Naive B cell (primary cell): ENCODE measurements at regions not wholly inside any gene's neighbourhood (a gene's known extent, or its start where the extent isn't known, plus 50 kb on each side); places are given as distances from the start of the nearest gene placed in this dataset.

ENCODE experiments used
- ATAC-seq, 2 donors: fragments of 150-1000 bp; cut with Tn5 transposase; 2 replicates each; pipeline ENCODE4 v1.10.0; 2021; ENCODE audit warnings: low read depth in 2 of 2, mild to moderate bottlenecking in 2 of 2, moderate library complexity in 2 of 2
- DNase-seq: peaks from one replicate; pipeline ENCODE4 v3.0.0; 2022
- H3K27ac Mint-ChIP-seq, 6 donors: one replicate each; pipeline ENCODE4 v1.8.0; 2020 to 2022; ENCODE audit warnings: mild to moderate bottlenecking in 6 of 6, mixed read lengths in 6 of 6, moderate library complexity in 5 of 6, inconsistent platforms in 2 of 6
- H3K27me3 Mint-ChIP-seq, 3 donors: one replicate each; pipeline ENCODE4 v1.8.0; 2021 to 2022; ENCODE audit warnings: mixed read lengths in 3 of 3, mild to moderate bottlenecking in 1 of 3
- H3K36me3 Mint-ChIP-seq, 2 donors: one replicate each; pipeline ENCODE4 v1.8.0; 2020 to 2022; ENCODE audit warnings: mixed read lengths in 2 of 2, inconsistent platforms in 1 of 2, mild to moderate bottlenecking in 1 of 2
- H3K4me1 Mint-ChIP-seq, 3 donors: one replicate each; pipeline ENCODE4 v1.8.0; 2020 to 2022; ENCODE audit warnings: mixed read lengths in 3 of 3, inconsistent platforms in 1 of 3, mild to moderate bottlenecking in 1 of 3, moderate library complexity in 1 of 3
- H3K4me3 Mint-ChIP-seq, 8 donors: one replicate each; pipeline ENCODE4 v1.8.0; 2020 to 2022; ENCODE audit warnings: mild to moderate bottlenecking in 8 of 8, mixed read lengths in 8 of 8, moderate library complexity in 8 of 8, inconsistent platforms in 2 of 8
- H3K9me3 Mint-ChIP-seq, 7 donors: one replicate each; pipeline ENCODE4 v1.8.0; 2020 to 2022; ENCODE audit warnings: mixed read lengths in 7 of 7, mild to moderate bottlenecking in 5 of 7, inconsistent platforms in 2 of 7, moderate library complexity in 1 of 7

DNA sequence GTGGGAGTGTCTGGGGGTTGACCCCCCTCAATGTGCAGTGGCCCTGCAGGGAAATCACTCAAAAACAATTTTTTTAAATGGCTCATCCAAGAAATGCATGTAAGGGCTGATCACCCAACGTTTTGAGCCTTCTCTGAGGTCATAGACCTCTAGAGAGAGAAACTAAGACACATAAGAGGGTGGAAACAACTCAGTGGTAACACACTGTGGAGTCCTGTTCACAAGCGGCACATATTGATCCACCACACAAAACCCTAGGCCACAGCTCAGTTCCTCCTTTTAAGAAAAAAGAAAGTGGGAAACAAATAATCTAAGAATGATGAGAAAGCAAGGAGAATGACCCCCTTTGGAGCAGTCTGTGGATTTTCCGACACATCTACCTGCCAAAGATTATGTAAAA is 83.0 kb upstream of the METAP2 start:
- Mint-ChIP-seq H3K36me3 (peaks cover 0 to 8% of the 10 kb centered on the region in 2 donors), H3K9me3 (peaks cover 0 to 16% (median 5%) of the 10 kb centered on the region in 7 donors), H3K4me1 (peaks cover 0 to 7% (median 5%) of the 10 kb centered on the region in 3 donors), H3K27me3 (peaks cover 14 to 27% (median 24%) of the 10 kb centered on the region in 3 donors), H3K27ac (no peak overlapping the region), H3K4me3 (no peak overlapping the region)
- ATAC-seq (no peak), DNase-seq (no peak)

GRCh38 chr12:95393191-95393790 is 80.7 kb upstream of the METAP2 start:
- Mint-ChIP-seq H3K36me3 (peaks cover 0 to 8% of the 10 kb centered on the region in 2 donors), H3K4me1 (peaks cover 0 to 7% (median 5%) of the 10 kb centered on the region in 3 donors), H3K27ac (no peak overlapping the region), H3K9me3 (peaks cover 0 to 16% (median 5%) of the 10 kb centered on the region in 7 donors), H3K27me3 (peaks cover 27 to 43% (median 37%) of the 10 kb centered on the region in 3 donors), H3K4me3 (no peak overlapping the region)
- ATAC-seq (no peak), DNase-seq (no peak)

DNA sequence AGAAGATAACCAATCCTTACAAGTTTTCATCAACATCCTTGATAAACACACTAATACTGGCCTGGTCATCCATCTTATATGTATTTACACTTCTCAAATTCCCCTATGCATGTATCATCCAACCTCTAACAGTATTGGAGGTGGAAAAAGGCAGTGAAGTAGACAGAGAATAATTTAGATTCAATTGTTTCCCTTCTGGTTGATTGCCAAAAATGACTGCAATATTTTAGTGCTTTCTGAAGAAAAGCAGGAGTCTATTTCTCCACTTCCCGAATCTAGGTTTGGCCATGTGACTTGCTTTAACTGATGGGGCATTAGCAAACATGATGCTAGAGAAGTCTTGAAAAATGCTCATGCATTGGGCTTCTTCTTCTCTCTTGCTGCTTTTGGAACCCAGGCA is 78.3 kb upstream of the METAP2 start:
- peaks cover 0 to 8% of the 10 kb centered on the region in 2 donors for H3K36me3 Mint-ChIP-seq
- ATAC-seq: no peak

GRCh38 chr12:95396849-95397468 is 77.0 kb upstream of the METAP2 start:
- Mint-ChIP-seq H3K4me1 (no peaks in the 10 kb centered on the region), H3K9me3 (peaks cover 0 to 16% (median 5%) of the 10 kb centered on the region in 7 donors), H3K27me3 (peaks cover 35 to 56% (median 52%) of the 10 kb centered on the region in 3 donors), H3K27ac (no peak overlapping the region), H3K4me3 (no peak overlapping the region), H3K36me3 (peaks cover 0 to 8% of the 10 kb centered on the region in 2 donors)
- ATAC-seq (no peak), DNase-seq (no peak)

More for the DNA sequence above, 78.3 kb upstream of the METAP2 start:
- Mint-ChIP-seq H3K27ac (no peak overlapping the region), H3K4me1 (peaks cover 0 to 5% (median 0%) of the 10 kb centered on the region in 3 donors), H3K27me3 (peaks cover 30 to 45% (median 41%) of the 10 kb centered on the region in 3 donors), H3K9me3 (peaks cover 0 to 16% (median 5%) of the 10 kb centered on the region in 7 donors), H3K4me3 (no peak overlapping the region)
- no peak for DNase-seq

DNA sequence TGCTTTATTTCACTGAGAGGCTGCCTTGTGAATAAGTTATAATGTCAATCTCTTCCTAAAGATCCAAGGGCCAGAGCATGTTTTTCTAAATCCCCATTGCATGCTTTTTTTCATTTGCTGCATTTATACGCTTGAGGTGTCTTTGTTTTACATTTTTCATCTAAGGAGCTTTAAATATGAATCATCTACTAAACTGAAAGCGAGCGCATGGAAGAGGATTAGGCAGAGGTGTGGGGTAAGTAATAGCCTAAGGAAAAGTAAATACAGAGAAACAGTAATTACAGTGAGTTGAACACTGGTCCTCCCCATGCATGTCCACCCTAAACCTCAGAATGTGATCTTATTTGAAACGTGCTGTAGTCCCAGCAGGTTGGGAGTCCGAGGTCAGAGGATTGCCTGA is 76.4 kb upstream of the METAP2 start:
- Mint-ChIP-seq H3K4me3 (no peak overlapping the region), H3K4me1 (no peaks in the 10 kb centered on the region), H3K27me3 (peaks cover 35 to 58% (median 54%) of the 10 kb centered on the region in 3 donors), H3K36me3 (peaks cover 0 to 8% of the 10 kb centered on the region in 2 donors), H3K9me3 (peaks cover 0 to 16% (median 5%) of the 10 kb centered on the region in 7 donors), H3K27ac (no peak overlapping the region)
- no peak for ATAC-seq
- DNase-seq: no peak

DNA sequence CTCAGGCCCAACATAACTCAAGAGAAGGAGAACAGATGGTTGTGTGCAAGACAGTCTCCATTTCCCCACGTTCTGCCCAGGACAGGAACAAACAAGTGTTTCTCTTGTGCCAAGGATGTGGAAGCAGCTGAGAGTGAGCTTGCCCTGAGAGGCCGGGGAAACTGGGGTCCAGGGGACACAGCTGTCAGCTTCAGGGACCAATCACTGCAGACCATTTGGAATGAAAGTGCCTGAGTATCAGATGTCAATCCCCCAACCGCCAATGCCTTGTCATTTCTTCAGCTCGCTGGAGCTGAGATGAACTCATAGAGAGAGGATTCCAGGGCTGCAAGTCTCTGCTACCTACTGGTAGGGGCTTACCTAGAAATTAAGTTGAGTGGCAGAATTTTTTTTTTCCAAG is 71.9 kb upstream of the METAP2 start:
- no peaks in the 10 kb centered on the region for H3K9me3 Mint-ChIP-seq

DNA sequence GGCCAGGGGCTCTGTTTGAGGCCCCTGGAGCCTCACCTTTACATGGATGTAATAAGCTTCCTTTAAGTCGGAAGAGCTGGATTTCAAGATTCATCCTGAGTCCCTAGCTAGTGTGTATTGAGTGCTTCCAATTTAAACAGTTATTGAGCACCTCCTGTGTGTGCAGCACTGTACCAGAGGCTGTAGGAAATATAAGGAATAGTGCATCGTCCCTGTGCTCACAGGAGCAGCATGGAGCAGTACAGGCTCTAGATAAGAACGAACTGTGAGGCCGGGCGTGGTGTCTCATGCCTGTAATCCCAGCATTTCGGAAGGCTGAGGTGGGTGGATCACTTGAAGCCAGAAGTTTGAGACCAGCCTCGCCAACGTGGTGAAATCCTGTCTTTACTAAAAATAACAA is 65.8 kb upstream of the METAP2 start:
- ATAC-seq: no peak
- no peak for DNase-seq
- H3K4me3 Mint-ChIP-seq: no peak overlapping the region
- no peaks in the 10 kb centered on the region for H3K4me1 Mint-ChIP-seq
- H3K36me3 Mint-ChIP-seq: no peaks in the 10 kb centered on the region
- H3K27ac Mint-ChIP-seq: no peak overlapping the region
- H3K9me3 Mint-ChIP-seq: peaks cover 0 to 2% (median 0%) of the 10 kb centered on the region in 7 donors
- peaks cover 5 to 10% (median 8%) of the 10 kb centered on the region in 3 donors for H3K27me3 Mint-ChIP-seq

More for the DNA sequence above, 71.9 kb upstream of the METAP2 start:
- DNase-seq (no peak), ATAC-seq (no peak)
- Mint-ChIP-seq H3K4me1 (no peaks in the 10 kb centered on the region), H3K36me3 (no peaks in the 10 kb centered on the region), H3K27ac (no peak overlapping the region), H3K27me3 (peaks cover 14 to 40% (median 28%) of the 10 kb centered on the region in 3 donors), H3K4me3 (no peak overlapping the region)

GRCh38 chr12:95411057-95411456 is 62.9 kb upstream of the METAP2 start:
- no peak overlapping the region for H3K27ac Mint-ChIP-seq
- ATAC-seq (no peak), DNase-seq (no peak)
- H3K27me3 Mint-ChIP-seq: peaks cover 0 to 13% (median 10%) of the 10 kb centered on the region in 3 donors
- H3K4me1 Mint-ChIP-seq: peaks cover 0 to 3% (median 0%) of the 10 kb centered on the region in 3 donors
- H3K9me3 Mint-ChIP-seq: peaks cover 0 to 2% (median 0%) of the 10 kb centered on the region in 7 donors
- H3K36me3 Mint-ChIP-seq: no peaks in the 10 kb centered on the region
- H3K4me3 Mint-ChIP-seq: peak overlapping the region in 1 of 8 donors; percentile 56

GRCh38 chr12:95411466-95411865 is 62.5 kb upstream of the METAP2 start:
- peaks cover 0 to 7% (median 0%) of the 10 kb centered on the region in 3 donors for H3K4me1 Mint-ChIP-seq
- H3K9me3 Mint-ChIP-seq: peaks cover 0 to 2% (median 0%) of the 10 kb centered on the region in 7 donors
- no peak overlapping the region for H3K4me3 Mint-ChIP-seq
- no peak for ATAC-seq
- H3K27ac Mint-ChIP-seq: no peak overlapping the region
- peaks cover 0 to 13% (median 10%) of the 10 kb centered on the region in 3 donors for H3K27me3 Mint-ChIP-seq
- no peaks in the 10 kb centered on the region for H3K36me3 Mint-ChIP-seq
- DNase-seq: no peak

DNA sequence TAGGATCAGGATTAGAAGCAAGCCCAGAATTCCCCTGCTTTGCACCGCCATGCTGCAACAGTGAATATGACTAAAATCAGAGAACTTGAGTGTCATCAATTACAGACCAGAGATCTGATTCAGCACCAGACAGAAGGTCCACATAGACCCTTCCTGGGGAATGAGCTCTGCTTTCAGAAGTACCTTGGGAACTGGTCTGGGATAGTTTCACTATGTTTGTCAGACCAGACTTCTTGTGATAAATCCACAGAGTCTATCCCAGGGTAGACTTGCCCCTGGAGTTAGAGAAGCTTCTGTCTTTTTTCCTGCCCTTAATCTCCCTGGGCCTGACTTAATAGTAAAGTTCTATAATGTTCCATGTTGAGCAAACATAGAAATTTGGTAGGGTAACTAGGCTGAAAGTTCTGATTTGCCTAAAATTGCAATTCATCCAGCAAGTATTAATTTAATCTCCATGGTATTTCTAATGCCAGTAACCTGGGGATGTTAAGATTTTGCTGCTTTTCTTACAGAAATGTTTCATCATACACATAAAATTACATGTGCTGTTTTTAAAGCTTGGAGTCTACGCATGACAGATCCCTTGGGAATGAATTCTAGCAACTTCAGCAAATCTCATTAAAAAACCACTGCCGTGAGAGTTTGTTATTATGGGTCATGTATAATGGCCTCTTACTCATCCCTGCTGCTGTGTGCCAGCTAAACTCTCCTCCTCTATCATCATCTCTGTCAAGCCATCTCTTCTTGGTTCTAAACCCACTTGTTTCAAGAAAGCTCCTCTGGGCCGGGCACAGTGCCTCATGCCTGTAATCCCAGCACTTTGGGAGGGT is 61.3 kb upstream of the METAP2 start:
- Mint-ChIP-seq H3K4me3 (no peak overlapping the region), H3K4me1 (peaks cover 0 to 8% (median 0%) of the 10 kb centered on the region in 3 donors), H3K27ac (no peak overlapping the region), H3K36me3 (no peaks in the 10 kb centered on the region), H3K9me3 (peaks cover 0 to 2% (median 0%) of the 10 kb centered on the region in 7 donors), H3K27me3 (peaks cover 0 to 12% (median 10%) of the 10 kb centered on the region in 3 donors)
- DNase-seq (no peak), ATAC-seq (no peak)

GRCh38 chr12:95413576-95413975 is 60.4 kb upstream of the METAP2 start:
- Mint-ChIP-seq H3K9me3 (peaks cover 0 to 2% (median 0%) of the 10 kb centered on the region in 7 donors), H3K4me3 (no peak overlapping the region), H3K4me1 (peaks cover 0 to 8% (median 0%) of the 10 kb centered on the region in 3 donors), H3K27ac (no peak overlapping the region), H3K27me3 (peaks cover 0 to 8% (median 5%) of the 10 kb centered on the region in 3 donors), H3K36me3 (no peaks in the 10 kb centered on the region)
- ATAC-seq (no peak), DNase-seq (no peak)

GRCh38 chr12:95415451-95415850 is 58.5 kb upstream of the METAP2 start:
- peaks cover 0 to 8% (median 0%) of the 10 kb centered on the region in 3 donors for H3K4me1 Mint-ChIP-seq
- H3K4me3 Mint-ChIP-seq: no peak overlapping the region
- H3K36me3 Mint-ChIP-seq: no peaks in the 10 kb centered on the region
- DNase-seq (no peak), ATAC-seq (no peak)
- peaks cover 0 to 8% (median 6%) of the 10 kb centered on the region in 3 donors for H3K27me3 Mint-ChIP-seq
- peak overlapping the region in 2 of 6 donors; percentile 9 to 18 for H3K27ac Mint-ChIP-seq
- H3K9me3 Mint-ChIP-seq: no peaks in the 10 kb centered on the region

DNA sequence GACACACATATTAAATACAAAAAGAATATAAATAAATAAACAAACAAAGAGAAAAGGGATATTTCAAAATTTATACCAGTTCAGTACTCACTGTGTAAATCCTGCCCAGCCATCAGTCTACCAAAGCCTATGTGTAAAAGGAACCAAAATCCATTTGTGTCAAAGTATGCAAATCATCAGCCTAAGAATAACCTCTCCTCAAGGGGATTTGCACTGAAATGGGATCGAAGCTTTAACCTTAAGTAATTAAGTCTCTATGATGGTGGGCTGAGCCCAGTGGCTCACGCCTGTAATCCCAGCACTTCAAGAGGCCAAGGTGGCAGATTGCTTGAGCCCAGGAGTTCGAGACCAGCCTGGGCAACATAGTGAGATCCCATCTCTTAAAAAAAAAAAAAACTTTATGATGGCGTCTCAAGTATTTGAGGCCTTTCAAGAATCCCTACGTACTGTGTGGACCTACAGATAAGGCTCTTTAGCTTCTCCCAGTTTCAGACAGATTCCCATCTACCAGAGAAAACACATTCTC is 57.8 kb upstream of the METAP2 start:
- Mint-ChIP-seq H3K4me1 (peaks cover 0 to 8% (median 0%) of the 10 kb centered on the region in 3 donors), H3K27me3 (peaks cover 0 to 6% (median 6%) of the 10 kb centered on the region in 3 donors), H3K27ac (no peak overlapping the region), H3K9me3 (no peaks in the 10 kb centered on the region), H3K4me3 (no peak overlapping the region), H3K36me3 (no peaks in the 10 kb centered on the region)
- DNase-seq (no peak), ATAC-seq (no peak)
